ENCODE measurements at regions not wholly inside any gene's neighbourhood (a gene's known extent, or its start where the extent isn't known, plus 50 kb on each side); places are given as distances from the start of the nearest gene placed in this dataset.
A peak's percentile ranks its signal among the peaks of the same experiment; 100 is the strongest.
"Not testable (repeated sequence)": the region's sequence is repeated elsewhere in the genome, so short reads cannot be mapped to it uniquely, and the experiment has no call there.

GRCh38 chr12:59398164-59398563 is 197.7 kb upstream of the SLC16A7 start:
- no peak for ATAC-seq
- 100% methylated on average over 1 of the region's 1 CpG for WGBS (ENCODE audit: insufficient coverage, low coverage, low lambda C conversion rate, missing lambda C conversion rate)

GRCh38 chr12:59396919-59397318 is 198.9 kb upstream of the SLC16A7 start:
- Histone ChIP-seq H3K4me3 (no peak overlapping the region), H3K9me3 (no peaks in the 10 kb centered on the region), H3K4me1 (no peaks in the 10 kb centered on the region), H3K36me3 (no peaks in the 10 kb centered on the region), H3K27ac (no peak overlapping the region), H3K27me3 (no peaks in the 10 kb centered on the region)
- ATAC-seq (no peak), DNase-seq (no peak)
- intact Hi-C loops (cut with DNase I): no loop called here
- WGBS (ENCODE audit: insufficient coverage, low coverage, low lambda C conversion rate, missing lambda C conversion rate): 79% methylated on average over 4 of the region's 4 CpGs
- TF ChIP-seq CTCF (IDR thresholded peaks at IDR 0.05) (no peak), POLR2A (IDR thresholded peaks at IDR 0.05) (no peak)

More at GRCh38 chr12:59398164-59398563, 197.7 kb upstream of the SLC16A7 start:
- H3K4me3 ChIP-seq: no peak overlapping the region
- H3K4me1 ChIP-seq: peaks cover 0 to 2% (median 0%) of the 10 kb centered on the region in 4 donors
- H3K36me3 ChIP-seq: no peaks in the 10 kb centered on the region
- TF ChIP-seq POLR2A (IDR thresholded peaks at IDR 0.05) (no peak), CTCF (IDR thresholded peaks at IDR 0.05) (no peak)
- no peak for DNase-seq
- no peaks in the 10 kb centered on the region for H3K9me3 ChIP-seq
- H3K27ac ChIP-seq: no peak overlapping the region
- intact Hi-C loops (cut with DNase I): no loop called here
- H3K27me3 ChIP-seq: no peaks in the 10 kb centered on the region

GRCh38 chr12:59396519-59396918 is 199.3 kb upstream of the SLC16A7 start:
- ATAC-seq (peak; percentile 75 to 96 (median 92)), DNase-seq (peak in 2 of 3 donors; percentile 53 to 59)
- Histone ChIP-seq H3K4me1 (no peaks in the 10 kb centered on the region), H3K4me3 (no peak overlapping the region), H3K27ac (no peak overlapping the region), H3K9me3 (no peaks in the 10 kb centered on the region), H3K36me3 (no peaks in the 10 kb centered on the region), H3K27me3 (no peaks in the 10 kb centered on the region)
- no peak for TF ChIP-seq POLR2A (IDR thresholded peaks at IDR 0.05)
- TF ChIP-seq CTCF (IDR thresholded peaks at IDR 0.05): no peak
- intact Hi-C loops (cut with DNase I): no loop called here

- DNase-seq; H3K27ac ChIP-seq; H3K4me1 ChIP-seq; ATAC-seq; H3K27me3 ChIP-seq; H3K9me3 ChIP-seq; H3K36me3 ChIP-seq; intact Hi-C loops (cut with DNase I); H3K4me3 ChIP-seq: not testable (repeated sequence)
These were observed 200.5 kb upstream of the SLC16A7 start for GRCh38 chr12:59395310-59395709.

- DNase-seq (no peak), ATAC-seq (no peak)
- 65% methylated on average over 4 of the region's 4 CpGs for WGBS (ENCODE audit: insufficient coverage, low coverage, low lambda C conversion rate, missing lambda C conversion rate)
- intact Hi-C loops (cut with DNase I): no loop called here
- Histone ChIP-seq H3K4me1 (no peaks in the 10 kb centered on the region), H3K9me3 (no peaks in the 10 kb centered on the region), H3K27me3 (no peaks in the 10 kb centered on the region), H3K4me3 (no peak overlapping the region), H3K27ac (no peak overlapping the region), H3K36me3 (no peaks in the 10 kb centered on the region)
- TF ChIP-seq CTCF (IDR thresholded peaks at IDR 0.05): no peak
- TF ChIP-seq POLR2A (IDR thresholded peaks at IDR 0.05): no peak
These were observed 202.3 kb upstream of the SLC16A7 start for GRCh38 chr12:59393506-59393905.

Data from right lobe of liver (tissue), 6 donors.